ENCODE measurements at regions not wholly inside any gene's neighbourhood (a gene's known extent, or its start where the extent isn't known, plus 50 kb on each side); places are given as distances from the start of the nearest gene placed in this dataset.

- no peak for TF ChIP-seq CTCF (IDR thresholded peaks at IDR 0.05)
- Histone ChIP-seq H3K79me2 (ENCODE audit: insufficient read depth, low read length) (no peaks in the 10 kb centered on the region), H3K4me3 (replicated peaks in 1 of 3; ENCODE audit: low read depth in 2 of 3, low read length in 3 of 3) (no peak overlapping the region), H3K9me3 (replicated peaks in 1 of 2; ENCODE audit: control insufficient read depth in 1 of 2, insufficient read depth in 1 of 2, low read length in 2 of 2) (no peaks in the 10 kb centered on the region), H3K27me3 (ENCODE audit: control insufficient read depth in 2 of 2, insufficient read depth in 2 of 2, low read length in 2 of 2) (no peaks in the 10 kb centered on the region), H3K27ac (ENCODE audit: low read depth in 1 of 2, low read length in 2 of 2) (no peak overlapping the region), H3K4me1 (ENCODE audit: control insufficient read depth in 1 of 2, insufficient read depth in 2 of 2, low read length in 2 of 2) (no peaks in the 10 kb centered on the region), H4K20me1 (ENCODE audit: insufficient read depth, low read length) (no peaks in the 10 kb centered on the region), H2AFZ (ENCODE audit: insufficient read depth, low read depth, low read length, poor library complexity, severe bottlenecking) (no peak overlapping the region), H3K36me3 (replicated peaks in 1 of 2; ENCODE audit: control insufficient read depth in 1 of 2, insufficient read depth in 2 of 2, low read length in 2 of 2) (no peaks in the 10 kb centered on the region), H3K9ac (ENCODE audit: insufficient read depth, low read length, poor library complexity, severe bottlenecking) (no peak overlapping the region), H3K4me2 (replicated peaks; ENCODE audit: extremely low read depth, low read length, poor library complexity, severe bottlenecking) (no peak overlapping the region)
- Mint-ChIP-seq H3K9me3 (peaks cover 0 to 2% (median 0%) of the 10 kb centered on the region in 7 donors), H3K4me3 (no peak overlapping the region), H3K27ac (no peak overlapping the region), H3K36me3 (no peaks in the 10 kb centered on the region), H3K27me3 (ENCODE audit: low read depth in 3 of 3) (no peaks in the 10 kb centered on the region), H3K4me1 (no peaks in the 10 kb centered on the region)
- DNase-seq = no peak
- WGBS (ENCODE audit: insufficient coverage) = 40% methylated on average over 1 of the region's 3 CpGs
- intact Hi-C loops (cut with micrococcal nuclease) = no loop called here
These were observed 668.1 kb upstream of the WWC1 start for GRCh38 chr5:167623354-167623753.

- H3K9me3 Mint-ChIP-seq = peaks cover 0 to 2% (median 0%) of the 10 kb centered on the region in 7 donors
- intact Hi-C loops (cut with micrococcal nuclease) = no loop called here
These were observed 667.4 kb upstream of the WWC1 start for GRCh38 chr5:167624053-167624452.

More at GRCh38 chr5:167624053-167624452, 667.4 kb upstream of the WWC1 start:
- no peak overlapping the region for H3K4me3 ChIP-seq (replicated peaks in 1 of 3; ENCODE audit: low read depth in 2 of 3, low read length in 3 of 3)
- H3K9ac ChIP-seq (ENCODE audit: insufficient read depth, low read length, poor library complexity, severe bottlenecking) = no peak overlapping the region
- no peaks in the 10 kb centered on the region for H3K27me3 ChIP-seq (ENCODE audit: control insufficient read depth in 2 of 2, insufficient read depth in 2 of 2, low read length in 2 of 2)
- DNase-seq = no peak
- WGBS (ENCODE audit: insufficient coverage) = no CpG with 5 or more reads among the region's 2 CpGs
- H3K79me2 ChIP-seq (ENCODE audit: insufficient read depth, low read length) = no peaks in the 10 kb centered on the region
- no peaks in the 10 kb centered on the region for H3K4me1 Mint-ChIP-seq
- H3K27ac ChIP-seq (ENCODE audit: low read depth in 1 of 2, low read length in 2 of 2) = no peak overlapping the region
- H3K27me3 Mint-ChIP-seq (ENCODE audit: low read depth in 3 of 3) = no peaks in the 10 kb centered on the region
- H3K4me3 Mint-ChIP-seq = no peak overlapping the region
- no peaks in the 10 kb centered on the region for H3K36me3 ChIP-seq (replicated peaks in 1 of 2; ENCODE audit: control insufficient read depth in 1 of 2, insufficient read depth in 2 of 2, low read length in 2 of 2)
- no peaks in the 10 kb centered on the region for H4K20me1 ChIP-seq (ENCODE audit: insufficient read depth, low read length)
- no peak overlapping the region for H3K4me2 ChIP-seq (replicated peaks; ENCODE audit: extremely low read depth, low read length, poor library complexity, severe bottlenecking)
- no peaks in the 10 kb centered on the region for H3K36me3 Mint-ChIP-seq
- H3K27ac Mint-ChIP-seq = no peak overlapping the region
- TF ChIP-seq CTCF (IDR thresholded peaks at IDR 0.05) = no peak
- no peaks in the 10 kb centered on the region for H3K4me1 ChIP-seq (ENCODE audit: control insufficient read depth in 1 of 2, insufficient read depth in 2 of 2, low read length in 2 of 2)
- H2AFZ ChIP-seq (ENCODE audit: insufficient read depth, low read depth, low read length, poor library complexity, severe bottlenecking) = no peak overlapping the region
- no peaks in the 10 kb centered on the region for H3K9me3 ChIP-seq (replicated peaks in 1 of 2; ENCODE audit: control insufficient read depth in 1 of 2, insufficient read depth in 1 of 2, low read length in 2 of 2)

All from CD14-positive monocyte (primary cell).